NCI-H69 (cell line): ENCODE measurements at regions not wholly inside any gene's neighbourhood (a gene's known extent, or its start where the extent isn't known, plus 50 kb on each side); places are given as distances from the start of the nearest gene placed in this dataset.

Source experiments
- DNase-seq: peaks from one replicate; lab custom pipeline; 2025; lab: John Stamatoyannopoulos, UW

GRCh38 chr18:57991552-57991951, 52.5 kb upstream of the NEDD4L start:
- DNase-seq = no peak

- DNase-seq = no peak
Measured at GRCh38 chr18:57989536-57989935, 54.5 kb upstream of the NEDD4L start.

- DNase-seq = peak; percentile 75
Measured at GRCh38 chr18:57984490-57985115, 59.4 kb upstream of the NEDD4L start.

DNA sequence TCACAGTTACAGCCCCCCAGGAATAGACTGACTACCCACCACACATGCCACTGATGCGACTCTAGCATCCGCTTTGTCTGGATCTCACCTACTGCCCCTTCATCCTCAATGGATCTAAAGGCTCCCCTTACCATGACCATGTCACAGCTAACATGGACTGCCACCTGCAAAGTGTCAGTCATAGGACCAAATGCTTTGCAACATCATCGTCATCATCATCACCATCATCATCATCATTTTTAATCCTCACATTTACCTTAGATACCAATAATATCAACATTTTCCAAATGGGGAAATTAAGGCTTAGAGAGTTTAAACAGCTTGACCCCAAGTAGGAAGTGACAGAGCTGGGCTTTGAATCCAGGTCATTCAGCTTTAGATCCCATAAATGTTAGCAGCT, 60.1 kb upstream of the NEDD4L start:
- no peak for DNase-seq

- no peak for DNase-seq
Measured at GRCh38 chr18:57983472-57983871, 60.6 kb upstream of the NEDD4L start.

DNA sequence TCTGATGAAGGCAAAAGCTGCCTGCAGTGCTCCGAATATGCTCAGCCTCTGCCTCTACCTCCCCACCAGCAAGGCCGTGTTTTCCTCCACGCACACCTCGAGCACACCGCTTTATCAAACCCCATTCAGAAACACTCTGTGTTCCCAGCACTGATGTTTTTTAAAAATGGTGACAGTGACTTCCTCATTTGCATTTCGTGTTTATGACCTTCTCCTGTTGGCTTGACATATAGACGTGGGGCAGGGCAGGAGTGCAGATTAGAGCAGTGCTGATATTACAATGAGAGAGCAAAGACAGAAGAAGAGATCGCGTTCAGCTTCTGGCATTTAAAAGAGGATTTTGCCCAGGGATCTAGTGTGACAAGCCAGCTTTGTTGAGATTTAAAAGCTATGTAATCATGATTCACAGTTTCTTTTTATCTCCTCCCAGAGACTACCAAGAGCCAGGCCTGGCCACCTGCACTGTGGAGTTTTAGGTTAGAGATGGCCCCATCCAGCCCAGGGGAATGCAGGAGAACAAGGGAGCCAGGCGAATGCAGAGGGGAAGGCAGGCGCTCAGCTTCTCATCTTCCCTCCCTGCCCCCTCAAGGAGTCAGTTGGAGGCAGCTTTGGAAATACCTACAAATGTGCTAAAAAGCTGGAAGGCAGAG, 61.5 kb upstream of the NEDD4L start:
- no peak for DNase-seq

- peak; percentile 38 for DNase-seq
Measured at GRCh38 chr18:57981308-57982028, 62.6 kb upstream of the NEDD4L start.

- peak; percentile 98 for DNase-seq
Measured at GRCh38 chr18:57980573-57981307, 63.3 kb upstream of the NEDD4L start.

DNA sequence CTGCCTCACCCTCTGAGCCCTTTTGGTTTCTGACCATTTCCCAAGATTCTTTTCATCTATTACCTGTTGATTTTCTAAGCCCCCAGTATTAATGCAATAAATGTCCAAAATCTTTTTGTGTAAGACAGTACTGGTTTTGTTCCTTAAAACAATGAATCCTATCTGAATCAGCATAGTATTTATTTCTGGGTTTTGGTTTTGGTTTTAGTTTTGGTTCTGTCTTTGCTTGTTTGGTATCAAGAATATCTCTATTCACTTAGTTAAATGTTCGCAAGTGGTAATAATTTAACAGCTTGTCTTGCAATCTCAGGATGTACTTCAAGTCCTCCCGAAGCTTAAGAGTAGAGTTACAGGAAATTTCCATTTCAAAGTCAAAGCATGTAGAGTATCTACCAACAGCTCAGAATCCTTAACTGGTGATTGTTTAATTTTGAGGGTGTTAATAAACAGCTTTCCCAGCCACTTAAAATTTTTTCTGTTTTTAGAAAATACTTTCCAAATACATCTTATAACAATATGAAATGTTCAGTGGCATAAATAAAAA, 67.7 kb upstream of the NEDD4L start:
- DNase-seq = no peak

- DNase-seq = no peak
Measured at GRCh38 chr18:57975805-57976204, 68.2 kb upstream of the NEDD4L start.

DNA sequence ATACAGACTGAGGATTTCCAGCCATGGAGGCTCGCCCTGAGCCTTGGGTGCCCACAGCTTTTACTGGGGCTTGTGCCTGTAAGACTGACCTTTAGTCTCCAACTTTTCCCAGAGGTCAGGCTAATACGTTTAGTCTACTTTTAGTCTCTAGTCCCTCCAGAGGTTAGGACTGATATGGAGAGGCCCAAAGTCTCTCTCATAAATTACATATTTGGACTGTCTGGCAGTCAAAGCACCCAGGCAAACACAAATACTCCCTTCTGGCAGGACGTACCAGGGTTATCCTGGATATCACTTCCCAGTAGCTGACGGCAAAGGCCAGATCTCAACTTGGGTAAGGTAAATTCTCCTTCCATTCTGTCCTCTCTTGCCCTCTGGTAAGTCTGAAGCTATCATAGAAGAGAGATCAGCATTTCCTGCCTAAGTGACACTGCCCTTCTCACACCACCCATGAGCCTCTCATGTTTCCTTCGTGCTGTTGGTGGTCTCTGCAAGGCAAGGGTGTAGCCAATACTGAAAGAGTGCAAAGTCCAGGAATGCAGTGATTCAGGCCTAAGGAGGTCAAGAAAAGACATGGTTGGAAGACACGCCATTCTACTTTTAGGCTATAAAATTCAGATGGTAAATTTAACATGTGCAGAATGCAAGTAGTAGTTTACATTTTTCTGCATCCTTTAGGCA, 69.3 kb upstream of the NEDD4L start:
- DNase-seq = no peak

DNA sequence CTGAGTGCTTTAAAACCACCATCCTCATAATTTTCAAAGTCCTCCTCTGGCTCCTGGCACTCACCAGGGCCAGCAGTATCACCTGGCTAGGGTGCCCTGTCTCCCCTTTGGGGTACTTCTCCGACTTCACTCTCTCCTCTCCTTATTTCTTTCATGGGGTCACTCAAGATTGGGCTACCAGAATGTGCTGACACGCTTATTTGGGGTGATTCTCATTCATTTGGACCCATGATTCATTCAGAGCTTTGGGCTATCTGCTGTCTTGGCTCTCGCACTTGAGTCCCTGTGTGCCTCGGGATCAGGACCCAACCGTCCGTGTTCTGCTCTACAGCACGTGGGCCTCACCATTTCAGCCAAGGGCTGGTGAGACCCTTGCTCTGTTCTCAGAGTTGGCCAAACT, 70.1 kb upstream of the NEDD4L start:
- DNase-seq = no peak

- DNase-seq = peak; percentile 80
Measured at GRCh38 chr18:57970356-57971095, 73.5 kb upstream of the NEDD4L start.

- DNase-seq = no peak
Measured at GRCh38 chr18:57969824-57970223, 74.2 kb upstream of the NEDD4L start.

GRCh38 chr18:57965246-57965645, 78.8 kb upstream of the NEDD4L start:
- no peak for DNase-seq

- no peak for DNase-seq
Measured at GRCh38 chr18:57961876-57962505, 82.0 kb upstream of the NEDD4L start.

DNA sequence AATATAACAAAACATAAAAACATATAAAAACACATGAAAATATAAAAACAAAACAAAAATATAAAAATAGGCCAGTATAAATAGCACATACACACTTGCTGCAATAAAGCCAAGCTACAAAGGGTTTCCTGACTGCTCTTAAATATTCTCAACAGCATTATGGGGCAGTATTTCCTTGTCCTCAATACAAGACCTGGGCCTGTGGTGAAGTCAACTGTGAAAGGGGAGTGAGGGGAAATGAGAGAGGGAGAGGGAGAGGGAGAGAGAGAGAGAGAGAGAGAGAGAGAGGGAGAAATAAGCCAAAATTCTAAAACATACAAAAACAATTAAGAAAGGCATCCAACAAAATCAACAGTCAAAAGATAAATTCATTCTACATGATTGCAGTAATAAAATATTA, 82.6 kb upstream of the NEDD4L start:
- DNase-seq = peak; percentile 26

DNA sequence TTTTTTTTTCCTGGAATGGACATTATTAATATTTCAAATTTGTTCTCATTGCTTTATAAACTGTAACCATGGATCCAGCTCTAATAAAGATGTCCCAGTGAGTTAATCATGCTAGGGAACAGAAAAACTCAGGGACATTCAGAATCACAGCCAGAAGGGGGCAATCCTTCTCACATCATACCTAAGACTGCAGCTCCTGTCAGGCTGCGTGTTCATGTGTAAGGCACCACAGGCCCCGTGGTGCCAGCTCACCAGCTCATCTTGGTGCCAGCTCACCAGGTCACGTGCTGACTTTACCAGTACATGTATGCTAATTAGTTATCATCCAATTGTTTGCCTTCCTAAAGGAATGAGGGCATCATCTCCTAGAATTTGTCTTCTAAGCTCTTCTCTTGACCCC, 84.7 kb upstream of the NEDD4L start:
- DNase-seq = peak; percentile 91

GRCh38 chr18:57957210-57957609, 86.8 kb upstream of the NEDD4L start:
- no peak for DNase-seq

GRCh38 chr18:57956491-57956890, 87.5 kb upstream of the NEDD4L start:
- no peak for DNase-seq

DNA sequence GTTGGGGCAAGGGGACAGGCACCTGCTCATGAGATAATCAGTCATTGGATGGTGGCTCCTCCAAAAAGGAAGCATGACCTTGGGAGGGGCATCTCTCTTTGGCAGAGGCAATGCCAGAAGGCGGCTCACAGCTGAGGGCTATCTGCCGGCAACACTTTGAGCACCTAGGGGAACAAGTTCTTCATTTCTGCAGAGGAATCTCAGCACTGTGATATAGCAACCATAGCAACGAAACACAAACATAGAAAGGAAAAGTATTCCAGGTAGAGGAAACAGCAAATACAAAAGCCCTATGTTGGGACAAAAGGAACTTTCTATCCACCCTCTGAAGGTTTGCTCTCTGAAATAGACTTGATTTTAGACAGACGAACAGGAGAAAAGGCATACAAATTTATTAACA, 89.1 kb upstream of the NEDD4L start:
- DNase-seq = no peak
